ENCODE measurements at regions not wholly inside any gene's neighbourhood (a gene's known extent, or its start where the extent isn't known, plus 50 kb on each side); places are given as distances from the start of the nearest gene placed in this dataset.
"Not testable (repeated sequence)": the region's sequence is repeated elsewhere in the genome, so short reads cannot be mapped to it uniquely, and the experiment has no call there.

DNA sequence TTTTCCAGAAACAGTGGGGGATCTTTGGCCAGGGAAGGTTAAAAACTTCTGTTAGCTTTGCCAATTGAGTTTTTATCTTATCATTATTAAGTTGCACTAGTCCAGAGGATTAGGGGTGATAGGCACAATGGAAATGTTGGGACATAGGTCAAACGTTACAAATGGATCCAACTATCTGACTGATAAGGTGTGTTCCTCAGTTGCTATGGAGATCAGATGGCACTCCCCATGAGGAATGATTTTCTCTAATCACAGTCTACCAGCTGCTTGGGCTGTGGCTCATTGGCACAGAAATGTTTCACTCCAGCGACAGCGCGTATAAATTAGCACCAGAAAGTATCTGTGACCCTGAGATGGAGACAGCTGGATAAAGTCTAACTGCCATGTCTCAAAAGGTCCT, 106.2 kb downstream of the NBPF11 start:
- not testable (repeated sequence) for TF ChIP-seq EP300, POLR2A (IDR thresholded peaks at IDR 0.05)
